K562 (cell line): ENCODE measurements at regions not wholly inside any gene's neighbourhood (a gene's known extent, or its start where the extent isn't known, plus 50 kb on each side); places are given as distances from the start of the nearest gene placed in this dataset.

Experiments used
- ATAC-seq: fragments of 200-7000 bp; cut with Tn5 transposase; 3 replicates; pipeline ENCODE4 v1.9.1; 2020; ENCODE audit warnings: moderate library complexity
- BruUV-seq: library from RNA; stranded (reverse); fragments of 400-500 nt; replicated peaks from 2 replicates; lab custom pipeline; 2021; lab: Mats Ljungman, UMichigan
- CTCF ChIA-PET: fragments of 300-600 bp; formaldehyde crosslinking; extraction: SDS; loops from one replicate; lab custom pipeline; 2021; ENCODE audit warnings: low intra/inter-chr PET ratio; lab: Yijun Ruan, JAX
- POLR2A ChIA-PET: fragments of 300-600, 350-650 bp; sonication (Branson Sonifier 250); formaldehyde crosslinking; extraction: SDS; loops from one replicate; lab custom pipeline; 2021; ENCODE audit warnings: antibody characterized with exemption, inconsistent platforms; lab: Yijun Ruan, JAX
- DNase-seq, 4 experiments: peaks; one replicate each; pipeline versions ENCODE4 v3.0.0 to v3.0.0-alpha.2; 2011 to 2018; ENCODE audit warnings: low spot score in 3 of 4, mixed read lengths in 3 of 4; ENCODE audit errors: extremely low read depth in 1 of 4
- FAIRE-seq: peaks from 2 replicates; lab custom pipeline; 2011; peaks lifted over from hg19 to GRCh38; lab: Jason Lieb, UNC
- H2AFZ ChIP-seq: 2 replicates; pipeline ENCODE4 v1.6.0; 2011; ENCODE audit warnings: low read depth, low read length, control low read depth, inconsistent platforms
- H3K27ac ChIP-seq: fragments of 200-600 bp; 3 replicates; pipeline ENCODE4 v1.8.0; 2011; ENCODE audit warnings: low read depth, mild to moderate bottlenecking, control low read depth, inconsistent platforms, low read length, moderate library complexity, mixed read lengths; ENCODE audit errors: extremely low read depth
- H3K27me3 ChIP-seq, 2 experiments: fragments of 300-600 bp in 1 of 2; 2 replicates in 1 of 2; 3 replicates in 1 of 2; pipeline versions ENCODE4 v1.6.0 to v1.8.0; 2011; ENCODE audit warnings: inconsistent platforms in 2 of 2, low read length in 2 of 2, mild to moderate bottlenecking in 1 of 2, mixed read lengths in 1 of 2, moderate library complexity in 1 of 2; ENCODE audit not compliant: control insufficient read depth in 2 of 2, insufficient read depth in 2 of 2
- H3K36me3 ChIP-seq: fragments of 300-600 bp; 3 replicates; pipeline ENCODE4 v1.8.0; 2011; ENCODE audit warnings: mild to moderate bottlenecking, low read length, inconsistent platforms; ENCODE audit not compliant: control insufficient read depth, insufficient read depth
- H3K4me1 ChIP-seq, 2 experiments: fragments of 200-600 bp in 1 of 2; replicated peaks in 1 of 2; 2 replicates in 1 of 2; 3 replicates in 1 of 2; pipeline versions ENCODE4 v1.5.1 to v1.8.0; 2011; ENCODE audit warnings: inconsistent platforms in 2 of 2, low read length in 2 of 2, mild to moderate bottlenecking in 1 of 2, mixed read lengths in 1 of 2, moderate library complexity in 1 of 2; ENCODE audit not compliant: control insufficient read depth in 2 of 2, insufficient read depth in 2 of 2
- H3K4me2 ChIP-seq: 2 replicates; pipeline ENCODE4 v1.6.1; 2011; ENCODE audit warnings: low read length, control low read depth, inconsistent platforms, mixed read lengths; ENCODE audit not compliant: insufficient read depth
- H3K4me3 ChIP-seq: fragments of 200-600 bp; sonication (generic), shearing (Covaris generic); 2 replicates; pipeline ENCODE4 v1.5.1; 2016; ENCODE audit warnings: control low read depth, inconsistent platforms
- H3K79me2 ChIP-seq: fragments of 200-600 bp; 3 replicates; pipeline ENCODE4 v1.8.0; 2011; ENCODE audit warnings: low read length, inconsistent platforms; ENCODE audit not compliant: control insufficient read depth, insufficient read depth
- H3K9ac ChIP-seq, 2 experiments: 2 replicates each; pipeline versions ENCODE4 v1.6.0 to v1.6.1; 2011; ENCODE audit warnings: low read depth in 2 of 2, low read length in 2 of 2, control low read depth in 1 of 2, inconsistent platforms in 1 of 2, mild to moderate bottlenecking in 1 of 2, mixed read lengths in 1 of 2; ENCODE audit not compliant: insufficient read depth in 1 of 2
- H3K9me1 ChIP-seq: one replicate; pipeline ENCODE4 v1.6.0; 2011; ENCODE audit warnings: inconsistent platforms, mild to moderate bottlenecking, low read length, moderate library complexity; ENCODE audit not compliant: control insufficient read depth, insufficient read depth
- H3K9me3 ChIP-seq: replicated peaks from 2 replicates; pipeline ENCODE4 v1.5.1; 2011; ENCODE audit warnings: low read depth, low read length, inconsistent platforms; ENCODE audit not compliant: control insufficient read depth, insufficient read depth
- H4K20me1 ChIP-seq: replicated peaks from 2 replicates; pipeline ENCODE4 v1.6.1; 2011; ENCODE audit warnings: low read length, inconsistent platforms, mixed read lengths; ENCODE audit not compliant: control insufficient read depth, insufficient read depth
- RBM14 ChIP-seq: fragments of 200-400 bp; formaldehyde crosslinking; IDR thresholded peaks from 2 replicates; pipeline ENCODE4 v1.6.1; 2018; ENCODE audit warnings: low read depth, mild to moderate bottlenecking, low read length, moderate library complexity, borderline replicate concordance; ENCODE audit not compliant: insufficient read depth
- ZKSCAN8 ChIP-seq: fragments of 200-800 bp; sonication (Bioruptor generic); IDR thresholded peaks from 2 replicates; pipeline ENCODE4 v1.6.1; 2016; ENCODE audit warnings: missing genetic modification characterization, missing compliant biosample characterization
- ZNF584 ChIP-seq: fragments of 200-800 bp; sonication (Bioruptor generic); IDR thresholded peaks from 2 replicates; pipeline ENCODE4 v1.6.1; 2016; ENCODE audit warnings: low read depth, mild to moderate bottlenecking, missing genetic modification characterization, missing compliant biosample characterization
- WGBS: fragments of 100-300 bp; shearing (Covaris generic); methylation state at CpG from one replicate; pipeline ENCODE4 v1.1.6; 2016; ENCODE audit warnings: low coverage, mixed read lengths; ENCODE audit not compliant: insufficient coverage; ENCODE audit errors: missing lambda C conversion rate; 5-methylcytosine and 5-hydroxymethylcytosine counted together
- in situ Hi-C: fragments of 300-500 bp; cut with MboI; formaldehyde crosslinking; loops from 4 replicates; pipeline ENCODE4 v1.15.0; 2018; ENCODE audit warnings: inconsistent platforms, mixed read lengths
- intact Hi-C: fragments of 100-400 bp; cut with micrococcal nuclease; formaldehyde crosslinking; loops from 2 replicates; pipeline ENCODE4 v1.14.2; 2022
- TF ChIP-seq, protein P1 (sequence below): fragments of 450-650 bp; formaldehyde crosslinking; IDR thresholded peaks from 2 replicates; pipeline ENCODE4 v1.4.0; 2022; ENCODE audit warnings: missing genetic modification characterization
- TF ChIP-seq, protein P2 (sequence below), 2 experiments: IDR thresholded peaks; 2 replicates each; pipeline ENCODE4 v1.6.1; 2012; ENCODE audit warnings: improper control_type of control experiment in 2 of 2, low read depth in 2 of 2, low read length in 2 of 2, borderline replicate concordance in 1 of 2
- TF ChIP-seq, protein P3 (sequence below): sonication (generic); formaldehyde crosslinking; IDR thresholded peaks from 2 replicates; pipeline ENCODE4 v1.8.1; 2023; ENCODE audit warnings: mild to moderate bottlenecking, missing genetic modification reagents, moderate library complexity
- TF ChIP-seq, protein P4 (sequence below): sonication (generic); formaldehyde crosslinking; IDR thresholded peaks from 2 replicates; pipeline ENCODE4 v1.8.0; 2022; ENCODE audit warnings: missing genetic modification reagents, mild to moderate bottlenecking, moderate library complexity, borderline replicate concordance
- TF ChIP-seq, protein P5 (sequence below): sonication (generic); formaldehyde crosslinking; IDR thresholded peaks from 2 replicates; pipeline ENCODE4 v1.9.0; 2022; ENCODE audit warnings: mild to moderate bottlenecking, missing genetic modification reagents

DNA sequence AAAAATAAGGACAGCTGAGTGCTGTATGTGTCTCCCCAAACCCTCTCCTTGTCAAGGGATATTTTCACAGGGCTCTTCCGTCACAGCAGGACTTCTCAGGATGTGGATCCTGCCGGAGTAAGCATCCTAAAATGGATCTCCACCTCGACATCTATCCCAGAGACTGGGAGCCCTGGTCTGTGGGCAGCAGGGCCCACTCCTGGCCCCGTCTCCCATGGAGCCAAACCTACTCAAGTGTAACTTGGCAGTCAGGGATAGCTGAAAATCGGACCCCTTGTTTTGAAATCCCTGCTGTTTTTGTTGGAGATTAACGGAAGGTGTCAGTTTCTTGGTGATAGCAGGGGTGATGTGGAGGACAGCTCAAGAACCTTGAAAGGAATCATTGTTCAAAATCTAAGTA, 109.0 kb upstream of the TWIST2 start:
- DNase-seq (no peak), FAIRE-seq (no peak), ATAC-seq (no peak)
- 2% methylated on average over 5 of the region's 6 CpGs for WGBS
- BruUV-seq = no TSS peak
- H3K79me2 ChIP-seq = no peaks in the 10 kb centered on the region
- H3K27ac ChIP-seq = no peak overlapping the region
- in situ Hi-C loops (no loop called here), intact Hi-C loops (no loop called here)
- peaks cover 0 to 6% of the 10 kb centered on the region in 2 experiments; a peak in 4 of 5 replicates for H3K4me1 ChIP-seq
- ChIA-PET POLR2A (no interaction called here), CTCF (no interaction called here)
- H3K4me3 ChIP-seq = no peak overlapping the region
- no peaks in the 10 kb centered on the region for H4K20me1 ChIP-seq
- no peaks in the 10 kb centered on the region for H3K9me3 ChIP-seq
- H2AFZ ChIP-seq = no peak overlapping the region
- no peak overlapping the region for H3K4me2 ChIP-seq
- no peaks in the 10 kb centered on the region for H3K36me3 ChIP-seq
- no peak overlapping the region for H3K9ac ChIP-seq
- no peak for TF ChIP-seq ZNF584
- TF ChIP-seq, protein P1, sequence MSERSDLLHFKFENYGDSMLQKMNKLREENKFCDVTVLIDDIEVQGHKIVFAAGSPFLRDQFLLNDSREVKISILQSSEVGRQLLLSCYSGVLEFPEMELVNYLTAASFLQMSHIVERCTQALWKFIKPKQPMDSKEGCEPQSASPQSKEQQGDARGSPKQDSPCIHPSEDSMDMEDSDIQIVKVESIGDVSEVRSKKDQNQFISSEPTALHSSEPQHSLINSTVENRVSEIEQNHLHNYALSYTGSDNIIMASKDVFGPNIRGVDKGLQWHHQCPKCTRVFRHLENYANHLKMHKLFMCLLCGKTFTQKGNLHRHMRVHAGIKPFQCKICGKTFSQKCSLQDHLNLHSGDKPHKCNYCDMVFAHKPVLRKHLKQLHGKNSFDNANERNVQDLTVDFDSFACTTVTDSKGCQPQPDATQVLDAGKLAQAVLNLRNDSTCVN (CRISPR knock-in tag) = no peak
- TF ChIP-seq ZKSCAN8 (CRISPR knock-in tag) = no peak
- TF ChIP-seq, protein P2, sequence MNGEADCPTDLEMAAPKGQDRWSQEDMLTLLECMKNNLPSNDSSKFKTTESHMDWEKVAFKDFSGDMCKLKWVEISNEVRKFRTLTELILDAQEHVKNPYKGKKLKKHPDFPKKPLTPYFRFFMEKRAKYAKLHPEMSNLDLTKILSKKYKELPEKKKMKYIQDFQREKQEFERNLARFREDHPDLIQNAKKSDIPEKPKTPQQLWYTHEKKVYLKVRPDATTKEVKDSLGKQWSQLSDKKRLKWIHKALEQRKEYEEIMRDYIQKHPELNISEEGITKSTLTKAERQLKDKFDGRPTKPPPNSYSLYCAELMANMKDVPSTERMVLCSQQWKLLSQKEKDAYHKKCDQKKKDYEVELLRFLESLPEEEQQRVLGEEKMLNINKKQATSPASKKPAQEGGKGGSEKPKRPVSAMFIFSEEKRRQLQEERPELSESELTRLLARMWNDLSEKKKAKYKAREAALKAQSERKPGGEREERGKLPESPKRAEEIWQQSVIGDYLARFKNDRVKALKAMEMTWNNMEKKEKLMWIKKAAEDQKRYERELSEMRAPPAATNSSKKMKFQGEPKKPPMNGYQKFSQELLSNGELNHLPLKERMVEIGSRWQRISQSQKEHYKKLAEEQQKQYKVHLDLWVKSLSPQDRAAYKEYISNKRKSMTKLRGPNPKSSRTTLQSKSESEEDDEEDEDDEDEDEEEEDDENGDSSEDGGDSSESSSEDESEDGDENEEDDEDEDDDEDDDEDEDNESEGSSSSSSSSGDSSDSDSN (IDR thresholded peaks at IDR 0.05; ENCODE audit: borderline replicate concordance in 1 of 2, low read depth in 2 of 2, low read length in 2 of 2) = no peak
- TF ChIP-seq, protein P3, sequence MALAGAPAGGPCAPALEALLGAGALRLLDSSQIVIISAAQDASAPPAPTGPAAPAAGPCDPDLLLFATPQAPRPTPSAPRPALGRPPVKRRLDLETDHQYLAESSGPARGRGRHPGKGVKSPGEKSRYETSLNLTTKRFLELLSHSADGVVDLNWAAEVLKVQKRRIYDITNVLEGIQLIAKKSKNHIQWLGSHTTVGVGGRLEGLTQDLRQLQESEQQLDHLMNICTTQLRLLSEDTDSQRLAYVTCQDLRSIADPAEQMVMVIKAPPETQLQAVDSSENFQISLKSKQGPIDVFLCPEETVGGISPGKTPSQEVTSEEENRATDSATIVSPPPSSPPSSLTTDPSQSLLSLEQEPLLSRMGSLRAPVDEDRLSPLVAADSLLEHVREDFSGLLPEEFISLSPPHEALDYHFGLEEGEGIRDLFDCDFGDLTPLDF (CRISPR knock-in tag) = no peak
- no peak for TF ChIP-seq RBM14
- TF ChIP-seq, protein P4, sequence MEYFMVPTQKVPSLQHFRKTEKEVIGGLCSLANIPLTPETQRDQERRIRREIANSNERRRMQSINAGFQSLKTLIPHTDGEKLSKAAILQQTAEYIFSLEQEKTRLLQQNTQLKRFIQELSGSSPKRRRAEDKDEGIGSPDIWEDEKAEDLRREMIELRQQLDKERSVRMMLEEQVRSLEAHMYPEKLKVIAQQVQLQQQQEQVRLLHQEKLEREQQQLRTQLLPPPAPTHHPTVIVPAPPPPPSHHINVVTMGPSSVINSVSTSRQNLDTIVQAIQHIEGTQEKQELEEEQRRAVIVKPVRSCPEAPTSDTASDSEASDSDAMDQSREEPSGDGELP (CRISPR knock-in tag) = no peak
- TF ChIP-seq, protein P5, sequence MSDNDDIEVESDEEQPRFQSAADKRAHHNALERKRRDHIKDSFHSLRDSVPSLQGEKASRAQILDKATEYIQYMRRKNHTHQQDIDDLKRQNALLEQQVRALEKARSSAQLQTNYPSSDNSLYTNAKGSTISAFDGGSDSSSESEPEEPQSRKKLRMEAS (CRISPR knock-in tag) = no peak
- no peaks in the 10 kb centered on the region; a peak in 1 of 5 replicates for H3K27me3 ChIP-seq
- H3K9me1 ChIP-seq = no peaks in the 10 kb centered on the region
